Left lung (tissue), 4 donors: ENCODE measurements at regions not wholly inside any gene's neighbourhood (a gene's known extent, or its start where the extent isn't known, plus 50 kb on each side); places are given as distances from the start of the nearest gene placed in this dataset.

Experiments
- ATAC-seq: fragments of 200-7000 bp; cut with Tn5 transposase; one replicate; pipeline ENCODE4 v1.9.1; 2020; ENCODE audit warnings: moderate library complexity
- DNase-seq, 4 donors: peaks; one replicate each; pipeline ENCODE4 v3.0.0-alpha.2; 2013 to 2020
- H3K27ac ChIP-seq, 2 donors: fragments of 200-600 bp; sonication (generic) in 1 of 2; one replicate each; pipeline versions ENCODE4 v1.5.0 to v1.8.0; 2020 to 2021
- H3K27me3 ChIP-seq, 2 donors: fragments of 200-600 bp; sonication (generic) in 1 of 2; one replicate each; pipeline versions ENCODE4 v1.5.0 to v1.8.0; 2020 to 2021
- H3K36me3 ChIP-seq, 2 donors: fragments of 200-600 bp; sonication (generic) in 1 of 2; one replicate each; pipeline versions ENCODE4 v1.5.0 to v1.8.0; 2020 to 2021
- H3K4me1 ChIP-seq, 2 donors: fragments of 200-600 bp; one replicate each; pipeline ENCODE4 v1.8.0; 2021
- H3K4me3 ChIP-seq, 2 donors: fragments of 200-600 bp; sonication (generic) in 1 of 2; one replicate each; pipeline versions ENCODE4 v1.5.0 to v1.8.0; 2020 to 2021; ENCODE audit warnings: mild to moderate bottlenecking in 1 of 2
- H3K9me3 ChIP-seq, 2 donors: fragments of 200-600 bp; sonication (generic) in 1 of 2; one replicate each; pipeline versions ENCODE4 v1.5.0 to v1.8.0; 2020 to 2021
- intact Hi-C, 2 donors: fragments of 100-400 bp; cut with DNase I; formaldehyde crosslinking; loops; one replicate each; pipeline versions ENCODE4 v1.11.2 to v1.14.2; 2022
- TF ChIP-seq, protein P1 (sequence below), 2 donors: fragments of 200-600 bp; sonication (generic) in 1 of 2; IDR thresholded peaks; one replicate each; pipeline versions ENCODE4 v1.5.0 to v1.8.0; 2021; ENCODE audit warnings: antibody characterized with exemption in 2 of 2
- donor health status: DM: no; HTN: yes; CAD: no.
- donor health status: DM: no; HTN: no; CAD: no.

DNA sequence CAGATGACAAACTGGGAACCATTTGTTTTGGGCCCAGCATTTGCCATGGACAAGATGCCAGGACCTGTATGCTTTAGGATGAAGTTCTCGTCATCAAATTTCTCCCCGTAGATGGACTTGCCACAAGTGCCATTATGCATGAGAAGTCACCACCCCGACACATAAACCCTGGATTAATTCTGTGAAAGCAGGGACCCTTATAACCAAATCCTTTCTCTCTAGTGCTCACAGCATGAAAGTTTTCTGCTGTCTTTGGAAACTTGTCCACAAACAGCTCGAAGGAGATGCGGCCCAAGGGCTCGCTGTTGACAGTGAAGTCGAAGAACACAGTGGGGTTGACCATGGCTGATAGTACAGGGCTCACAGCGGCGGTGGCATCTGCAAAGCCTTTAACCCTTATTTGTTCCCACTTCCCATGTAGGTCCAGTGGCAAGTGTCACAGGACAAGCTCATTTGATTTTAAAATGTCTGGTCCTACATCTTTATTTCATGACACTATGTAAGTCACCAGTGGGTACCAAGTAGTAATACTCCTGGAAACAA, 75.2 kb upstream of the MIR17HG start:
- ATAC-seq, result no peak
- no peak for DNase-seq
- intact Hi-C loops, result no loop called here
- Histone ChIP-seq H3K27ac (no peak overlapping the region), H3K4me1 (no peaks in the 10 kb centered on the region), H3K9me3 (peaks cover 0 to 3% of the 10 kb centered on the region in 2 donors), H3K4me3 (no peak overlapping the region), H3K27me3 (no peaks in the 10 kb centered on the region), H3K36me3 (no peaks in the 10 kb centered on the region)
- TF ChIP-seq, protein P1, sequence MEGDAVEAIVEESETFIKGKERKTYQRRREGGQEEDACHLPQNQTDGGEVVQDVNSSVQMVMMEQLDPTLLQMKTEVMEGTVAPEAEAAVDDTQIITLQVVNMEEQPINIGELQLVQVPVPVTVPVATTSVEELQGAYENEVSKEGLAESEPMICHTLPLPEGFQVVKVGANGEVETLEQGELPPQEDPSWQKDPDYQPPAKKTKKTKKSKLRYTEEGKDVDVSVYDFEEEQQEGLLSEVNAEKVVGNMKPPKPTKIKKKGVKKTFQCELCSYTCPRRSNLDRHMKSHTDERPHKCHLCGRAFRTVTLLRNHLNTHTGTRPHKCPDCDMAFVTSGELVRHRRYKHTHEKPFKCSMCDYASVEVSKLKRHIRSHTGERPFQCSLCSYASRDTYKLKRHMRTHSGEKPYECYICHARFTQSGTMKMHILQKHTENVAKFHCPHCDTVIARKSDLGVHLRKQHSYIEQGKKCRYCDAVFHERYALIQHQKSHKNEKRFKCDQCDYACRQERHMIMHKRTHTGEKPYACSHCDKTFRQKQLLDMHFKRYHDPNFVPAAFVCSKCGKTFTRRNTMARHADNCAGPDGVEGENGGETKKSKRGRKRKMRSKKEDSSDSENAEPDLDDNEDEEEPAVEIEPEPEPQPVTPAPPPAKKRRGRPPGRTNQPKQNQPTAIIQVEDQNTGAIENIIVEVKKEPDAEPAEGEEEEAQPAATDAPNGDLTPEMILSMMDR (IDR thresholded peaks at IDR 0.05), result no peak

DNA sequence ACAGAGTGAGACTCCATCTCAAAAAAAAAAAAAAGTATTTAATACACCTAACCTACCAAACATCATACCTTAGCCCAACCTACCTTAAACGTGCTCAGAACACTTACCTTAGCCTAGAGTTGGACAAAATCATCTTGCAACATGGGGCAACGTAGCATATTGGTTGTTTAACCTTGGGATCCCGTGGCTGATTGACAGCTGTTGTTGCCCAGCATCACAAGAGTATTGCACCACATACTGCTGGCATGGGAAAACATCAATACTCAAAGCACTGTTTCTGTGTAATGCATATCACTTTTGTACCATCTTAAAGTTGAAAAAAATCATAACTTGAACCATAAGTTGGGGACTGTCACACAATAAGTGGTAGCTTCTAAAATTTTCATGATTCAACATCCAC, 73.8 kb upstream of the MIR17HG start:
- Histone ChIP-seq H3K36me3 (no peaks in the 10 kb centered on the region), H3K9me3 (peaks cover 0 to 3% of the 10 kb centered on the region in 2 donors), H3K4me3 (no peak overlapping the region), H3K27me3 (no peaks in the 10 kb centered on the region), H3K4me1 (no peaks in the 10 kb centered on the region), H3K27ac (no peak overlapping the region)
- intact Hi-C loops, result no loop called here
- no peak for DNase-seq
- TF ChIP-seq, protein P1 (IDR thresholded peaks at IDR 0.05), result no peak
- ATAC-seq, result no peak

DNA sequence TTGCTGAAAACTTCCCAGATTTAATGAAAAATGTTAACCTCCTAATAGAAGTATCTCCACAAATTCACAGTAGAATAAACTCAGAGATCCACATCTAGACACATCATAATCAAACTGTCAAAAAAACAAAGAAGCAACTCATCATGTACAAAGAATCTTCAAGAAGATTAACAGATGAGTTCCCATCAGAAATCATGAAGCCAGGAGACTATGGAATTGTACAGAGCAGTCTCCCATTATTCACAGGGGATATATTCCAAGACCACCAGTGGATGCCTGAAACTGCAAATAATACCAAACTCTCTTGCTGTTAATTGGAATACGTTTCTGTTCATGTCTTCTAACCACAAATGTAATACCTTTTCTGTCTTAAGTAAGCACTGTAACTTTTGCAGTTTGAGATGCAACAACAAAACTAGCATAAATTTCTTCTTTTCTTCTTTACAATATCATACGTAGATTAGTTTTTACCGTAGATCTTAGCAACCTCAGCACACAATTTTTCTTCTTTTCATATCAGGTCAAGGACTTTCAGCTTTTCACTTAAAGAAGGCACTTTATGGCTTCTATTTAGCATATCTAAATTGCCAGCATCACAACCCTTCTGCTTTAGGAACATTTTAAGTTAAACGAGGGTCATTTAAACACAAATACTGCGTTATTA, 70.3 kb upstream of the MIR17HG start:
- Histone ChIP-seq H3K27me3 (no peaks in the 10 kb centered on the region), H3K9me3 (peaks cover 0 to 3% of the 10 kb centered on the region in 2 donors), H3K27ac (no peak overlapping the region), H3K4me1 (no peaks in the 10 kb centered on the region), H3K36me3 (no peaks in the 10 kb centered on the region), H3K4me3 (no peak overlapping the region)
- DNase-seq, result no peak
- intact Hi-C loops, result no loop called here
- TF ChIP-seq, protein P1 (IDR thresholded peaks at IDR 0.05), result no peak
- ATAC-seq, result no peak

DNA sequence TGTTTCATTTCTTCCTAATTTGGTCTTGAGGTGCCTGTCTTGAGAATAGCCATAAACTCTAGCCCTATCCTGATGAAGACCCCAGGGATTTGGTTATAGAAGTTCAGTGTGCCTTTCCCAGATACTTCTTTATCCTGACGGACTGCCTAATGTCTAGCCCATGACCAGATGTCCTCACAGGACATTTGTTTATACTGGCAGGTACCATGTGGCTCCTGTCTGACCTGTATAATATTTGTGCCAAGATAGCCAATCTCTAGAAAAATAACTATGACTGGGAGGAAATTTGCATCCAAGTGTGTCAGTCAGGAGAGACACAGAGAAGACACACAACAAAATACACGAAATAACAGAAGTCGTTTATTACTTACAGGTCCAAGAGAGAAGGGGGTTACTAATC, 69.2 kb upstream of the MIR17HG start:
- TF ChIP-seq, protein P1 (IDR thresholded peaks at IDR 0.05), result no peak
- H3K4me3 ChIP-seq, result no peak overlapping the region
- no peak overlapping the region for H3K27ac ChIP-seq
- H3K9me3 ChIP-seq, result peaks cover 0 to 3% of the 10 kb centered on the region in 2 donors
- ATAC-seq, result no peak
- DNase-seq, result no peak
- intact Hi-C loops, result no loop called here
- H3K27me3 ChIP-seq, result no peaks in the 10 kb centered on the region
- no peaks in the 10 kb centered on the region for H3K4me1 ChIP-seq
- no peaks in the 10 kb centered on the region for H3K36me3 ChIP-seq

DNA sequence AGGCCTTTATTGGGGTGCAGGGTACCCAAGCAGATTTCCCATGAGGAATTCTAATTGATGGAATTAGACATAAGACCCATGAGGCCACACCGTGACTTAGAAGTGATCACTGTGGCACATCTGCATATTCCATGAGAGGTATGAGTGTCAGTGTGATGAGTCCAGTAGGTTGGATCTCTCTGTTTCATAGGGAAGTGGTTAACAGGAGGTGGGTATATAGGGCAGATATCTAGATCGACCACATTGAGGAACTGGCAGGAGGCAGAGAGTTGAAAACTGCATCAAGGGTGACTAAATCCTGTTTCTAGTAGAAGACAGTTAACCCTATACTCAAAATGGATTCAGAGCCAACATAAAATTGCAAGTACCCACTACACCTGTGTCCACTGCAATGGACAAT, 68.6 kb upstream of the MIR17HG start:
- peaks cover 0 to 3% of the 10 kb centered on the region in 2 donors for H3K9me3 ChIP-seq
- no peaks in the 10 kb centered on the region for H3K4me1 ChIP-seq
- DNase-seq, result no peak
- no peak for ATAC-seq
- H3K4me3 ChIP-seq, result no peak overlapping the region
- H3K36me3 ChIP-seq, result no peaks in the 10 kb centered on the region
- intact Hi-C loops, result no loop called here
- no peak overlapping the region for H3K27ac ChIP-seq
- no peaks in the 10 kb centered on the region for H3K27me3 ChIP-seq
- TF ChIP-seq, protein P1 (IDR thresholded peaks at IDR 0.05), result no peak
